SK-N-SH treated with all-trans-retinoic acid at 6 μM for 48 hours (cell line): ENCODE measurements at regions not wholly inside any gene's neighbourhood (a gene's known extent, or its start where the extent isn't known, plus 50 kb on each side); places are given as distances from the start of the nearest gene placed in this dataset.

Experiments used
- ATAC-seq: fragments of 200-7000 bp; cut with Tn5 transposase; 3 replicates; pipeline ENCODE4 v1.9.1; 2020; ENCODE audit warnings: mild to moderate bottlenecking, moderate library complexity
- ARNTL ChIP-seq: fragments of 450-650 bp; formaldehyde crosslinking; IDR thresholded peaks from 2 replicates; pipeline ENCODE4 v1.5.0; 2020; ENCODE audit warnings: low read depth, mild to moderate bottlenecking, moderate library complexity, borderline replicate concordance
- BACH2 ChIP-seq: fragments of 250-450 bp; sonication (Bioruptor Pico); IDR thresholded peaks from 2 replicates; pipeline ENCODE4 v1.9.0; 2021; ENCODE audit warnings: mild to moderate bottlenecking, borderline replicate concordance
- CSDC2 ChIP-seq: fragments of 250-450 bp; sonication (Bioruptor Pico); IDR thresholded peaks from 2 replicates; pipeline ENCODE4 v1.5.0; 2020; ENCODE audit warnings: mild to moderate bottlenecking, moderate library complexity
- ESRRG ChIP-seq: fragments of 250-450 bp; sonication (Bioruptor Pico); IDR thresholded peaks from 2 replicates; pipeline ENCODE4 v1.6.1; 2021; ENCODE audit warnings: mild to moderate bottlenecking
- GLIS3 ChIP-seq: fragments of 250-450 bp; sonication (Bioruptor Pico); IDR thresholded peaks from 2 replicates; pipeline ENCODE4 v1.5.0; 2020; ENCODE audit warnings: mild to moderate bottlenecking, moderate library complexity
- ISL1 ChIP-seq: fragments of 250-450 bp; sonication (Bioruptor Pico); IDR thresholded peaks from 2 replicates; pipeline ENCODE4 v2.1.2; 2022; ENCODE audit warnings: mild to moderate bottlenecking, moderate library complexity
- OSR1 ChIP-seq: fragments of 250-450 bp; sonication (Bioruptor Pico); IDR thresholded peaks from 2 replicates; pipeline ENCODE4 v1.8.0; 2022; ENCODE audit warnings: moderate library complexity, mild to moderate bottlenecking, inconsistent platforms
- PATZ1 ChIP-seq: fragments of 250-450 bp; sonication (Bioruptor Pico); IDR thresholded peaks from 2 replicates; pipeline ENCODE4 v1.8.0; 2020; ENCODE audit warnings: mild to moderate bottlenecking, moderate library complexity, borderline replicate concordance
- RARB ChIP-seq: fragments of 250-450 bp; sonication (Bioruptor Pico); IDR thresholded peaks from 2 replicates; pipeline ENCODE4 v1.8.0; 2021; ENCODE audit warnings: mild to moderate bottlenecking, moderate library complexity
- SNAI2 ChIP-seq: fragments of 250-450 bp; sonication (Bioruptor Pico); IDR thresholded peaks from 2 replicates; pipeline ENCODE4 v1.5.0; 2020; ENCODE audit warnings: mild to moderate bottlenecking, moderate library complexity
- TCF4 ChIP-seq: fragments of 250-450 bp; sonication (Bioruptor Pico); IDR thresholded peaks from 2 replicates; pipeline ENCODE4 v1.8.0; 2021; ENCODE audit warnings: mild to moderate bottlenecking, moderate library complexity, borderline replicate concordance
- TOX ChIP-seq: fragments of 250-450 bp; sonication (Bioruptor Pico); IDR thresholded peaks from 2 replicates; pipeline ENCODE4 v1.8.0; 2021; ENCODE audit warnings: mild to moderate bottlenecking, moderate library complexity, borderline replicate concordance
- TSHZ2 ChIP-seq: fragments of 250-450 bp; sonication (Bioruptor Pico); IDR thresholded peaks from 2 replicates; pipeline ENCODE4 v1.5.0; 2020; ENCODE audit warnings: mild to moderate bottlenecking, moderate library complexity
- ZFP3 ChIP-seq: fragments of 250-450 bp; sonication (Bioruptor Pico); IDR thresholded peaks from 2 replicates; pipeline ENCODE4 v1.5.0; 2020; ENCODE audit warnings: mild to moderate bottlenecking, moderate library complexity
- ZFP30 ChIP-seq: fragments of 450-650 bp; formaldehyde crosslinking; IDR thresholded peaks from 2 replicates; pipeline ENCODE4 v1.5.0; 2022; ENCODE audit warnings: mild to moderate bottlenecking, moderate library complexity
- ZNF70 ChIP-seq: fragments of 450-650 bp; formaldehyde crosslinking; IDR thresholded peaks from 2 replicates; pipeline ENCODE4 v1.5.0; 2020; ENCODE audit warnings: mild to moderate bottlenecking, moderate library complexity
- ZNF8 ChIP-seq: fragments of 450-650 bp; formaldehyde crosslinking; IDR thresholded peaks from 2 replicates; pipeline ENCODE4 v1.5.0; 2020; ENCODE audit warnings: mild to moderate bottlenecking, moderate library complexity
- TF ChIP-seq, protein P1 (sequence below): fragments of 250-450 bp; sonication (Bioruptor Pico); IDR thresholded peaks from 2 replicates; pipeline ENCODE4 v1.5.1; 2021; ENCODE audit warnings: mild to moderate bottlenecking, moderate library complexity

GRCh38 chr12:113747017-113747416 is 219.1 kb downstream of the RBM19 start (continued):
- TF ChIP-seq ARNTL (CRISPR knock-in tag) (no peak), CSDC2 (no peak), ZNF70 (CRISPR knock-in tag) (no peak)

DNA sequence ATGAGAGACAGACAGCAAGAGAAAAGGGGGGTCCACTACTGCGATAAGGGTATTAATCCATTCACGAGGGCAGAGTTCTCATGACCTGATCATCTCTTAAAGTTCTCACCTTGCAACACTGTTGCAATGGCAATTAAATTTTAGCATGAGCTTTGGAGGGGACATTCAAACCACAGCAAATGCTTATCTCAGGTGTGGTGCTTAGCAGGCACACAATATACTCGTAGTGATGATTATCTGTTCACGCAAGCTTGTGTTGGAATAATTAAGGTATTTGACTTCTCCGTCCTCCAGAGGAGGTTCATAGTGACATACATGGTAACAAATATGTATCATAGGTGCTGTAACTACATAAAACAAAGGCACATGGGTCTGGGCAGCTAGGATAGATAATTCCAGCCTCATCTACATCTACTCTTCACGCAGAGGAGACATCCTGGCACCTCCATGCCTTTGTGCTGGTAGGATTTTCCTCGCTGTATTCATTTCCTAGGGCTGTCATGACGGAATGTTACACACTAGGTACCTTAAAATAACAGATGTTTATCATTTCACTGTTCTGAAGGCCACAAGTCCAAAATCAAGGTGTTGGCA is 221.2 kb downstream of the RBM19 start:
- ATAC-seq = no peak

DNA sequence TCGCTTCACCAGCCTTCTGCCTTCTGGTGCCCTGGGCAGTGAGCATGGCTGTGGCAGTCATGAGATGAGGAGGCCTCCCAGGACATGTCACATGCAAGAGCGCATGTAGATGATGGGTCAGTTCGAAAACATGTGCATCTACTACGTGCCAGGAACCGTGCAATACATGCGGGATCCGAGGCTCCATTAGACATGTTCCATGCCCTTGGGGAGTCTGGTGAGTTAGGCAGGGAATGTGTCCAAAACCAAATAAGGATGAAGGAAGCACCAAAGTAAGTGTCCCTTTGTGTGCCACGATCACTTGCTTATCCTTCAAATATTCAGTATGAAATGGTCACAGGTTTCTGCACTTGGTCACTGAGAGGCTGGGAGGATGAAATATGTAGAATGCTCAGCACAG is 223.3 kb downstream of the RBM19 start:
- ATAC-seq = no peak
- no peak for TF ChIP-seq ZFP3 (CRISPR knock-in tag)
- TF ChIP-seq, protein P1, sequence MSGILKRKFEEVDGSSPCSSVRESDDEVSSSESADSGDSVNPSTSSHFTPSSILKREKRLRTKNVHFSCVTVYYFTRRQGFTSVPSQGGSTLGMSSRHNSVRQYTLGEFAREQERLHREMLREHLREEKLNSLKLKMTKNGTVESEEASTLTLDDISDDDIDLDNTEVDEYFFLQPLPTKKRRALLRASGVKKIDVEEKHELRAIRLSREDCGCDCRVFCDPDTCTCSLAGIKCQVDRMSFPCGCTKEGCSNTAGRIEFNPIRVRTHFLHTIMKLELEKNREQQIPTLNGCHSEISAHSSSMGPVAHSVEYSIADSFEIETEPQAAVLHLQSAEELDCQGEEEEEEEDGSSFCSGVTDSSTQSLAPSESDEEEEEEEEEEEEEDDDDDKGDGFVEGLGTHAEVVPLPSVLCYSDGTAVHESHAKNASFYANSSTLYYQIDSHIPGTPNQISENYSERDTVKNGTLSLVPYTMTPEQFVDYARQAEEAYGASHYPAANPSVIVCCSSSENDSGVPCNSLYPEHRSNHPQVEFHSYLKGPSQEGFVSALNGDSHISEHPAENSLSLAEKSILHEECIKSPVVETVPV (CRISPR knock-in tag) = no peak
- TF ChIP-seq SNAI2 = no peak
- no peak for TF ChIP-seq CSDC2
- TF ChIP-seq TCF4 (CRISPR knock-in tag) = no peak
- no peak for TF ChIP-seq ISL1 (CRISPR knock-in tag)
- TF ChIP-seq RARB (CRISPR knock-in tag) = no peak
- TF ChIP-seq BACH2 = no peak
- no peak for TF ChIP-seq OSR1
- TF ChIP-seq PATZ1 = no peak
- TF ChIP-seq TSHZ2 (CRISPR knock-in tag) = no peak

More for the DNA sequence above, 221.2 kb downstream of the RBM19 start:
- TF ChIP-seq ISL1 (CRISPR knock-in tag) (no peak), TCF4 (CRISPR knock-in tag) (no peak), ZNF8 (no peak), TOX (no peak), GLIS3 (CRISPR knock-in tag) (no peak), BACH2 (no peak), PATZ1 (no peak), ZNF70 (CRISPR knock-in tag) (no peak), ESRRG (CRISPR knock-in tag) (no peak), ZFP30 (CRISPR knock-in tag) (no peak), TSHZ2 (CRISPR knock-in tag) (no peak)
- TF ChIP-seq, all 23 proteins: peak for 0

DNA sequence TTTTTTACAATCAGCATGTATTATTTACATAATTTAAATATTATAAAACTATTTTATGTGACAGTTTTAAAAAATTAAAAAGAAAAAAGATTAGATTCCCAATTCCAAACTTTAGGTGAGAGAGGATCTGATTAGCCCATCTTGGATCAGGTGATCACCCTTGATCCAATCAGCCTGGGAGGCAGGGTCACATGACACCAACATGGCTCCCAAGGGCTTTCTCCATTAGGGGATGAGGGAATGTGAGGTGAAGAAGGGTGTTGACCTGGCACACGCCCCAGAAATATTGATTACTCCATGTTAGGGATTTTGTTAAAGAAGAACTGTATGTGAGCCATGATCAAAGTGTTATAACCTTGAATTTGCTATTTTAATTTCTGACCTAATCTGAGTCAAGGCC is 225.4 kb downstream of the RBM19 start:
- ATAC-seq = no peak
- TF ChIP-seq ESRRG (CRISPR knock-in tag) (no peak), ZNF8 (no peak)
- TF ChIP-seq, all 23 proteins: peak for 0
